OCI-LY3 (cell line): ENCODE measurements at regions not wholly inside any gene's neighbourhood (a gene's known extent, or its start where the extent isn't known, plus 50 kb on each side); places are given as distances from the start of the nearest gene placed in this dataset.

Source experiments
- H2AFZ ChIP-seq: fragments of 200-600, 300-600 bp; shearing (Covaris generic); 2 replicates; pipeline ENCODE4 v1.6.0; 2014; ENCODE audit warnings: antibody characterized with exemption, low read depth, low read length
- H3K27ac ChIP-seq: fragments of 200-600, 300-600 bp; sonication (generic); 2 replicates; pipeline ENCODE4 v1.5.1; 2014; ENCODE audit warnings: mild to moderate bottlenecking, low read length, moderate library complexity, mixed read lengths
- H3K27me3 ChIP-seq: fragments of 200-600, 300-600 bp; sonication (generic); 2 replicates; pipeline ENCODE4 v1.6.1; 2014; ENCODE audit warnings: low read depth, low read length, mixed read lengths
- H3K36me3 ChIP-seq: fragments of 200-600, 300-600 bp; sonication (generic); replicated peaks from 2 replicates; pipeline ENCODE3; 2014; ENCODE audit warnings: low read depth, low read length, mixed read lengths
- H3K4me1 ChIP-seq: fragments of 300-600, 200-600 bp; sonication (generic); 2 replicates; pipeline ENCODE4 v1.6.1; 2014; ENCODE audit warnings: low read length, mixed read lengths
- H3K4me2 ChIP-seq: fragments of 200-600, 300-600 bp; sonication (generic); 2 replicates; pipeline ENCODE4 v1.6.1; 2014; ENCODE audit warnings: low read length, mixed read lengths
- H3K4me3 ChIP-seq: fragments of 300-600, 200-600 bp; sonication (generic); 2 replicates; pipeline ENCODE4 v1.5.1; 2014; ENCODE audit warnings: antibody characterized with exemption, mild to moderate bottlenecking, low read length, moderate library complexity
- H3K79me2 ChIP-seq: fragments of 300-600, 200-600 bp; shearing (Covaris generic); 2 replicates; pipeline ENCODE4 v1.6.1; 2014; ENCODE audit warnings: mild to moderate bottlenecking, low read length, mixed read lengths
- H3K9ac ChIP-seq: fragments of 300-600, 200-600 bp; shearing (Covaris generic); 2 replicates; pipeline ENCODE4 v1.6.0; 2014; ENCODE audit warnings: mild to moderate bottlenecking, low read length, moderate library complexity
- H3K9me3 ChIP-seq: fragments of 200-600, 300-600 bp; shearing (Covaris generic); 2 replicates; pipeline ENCODE4 v1.6.1; 2014; ENCODE audit warnings: low read length, mixed read lengths; ENCODE audit not compliant: insufficient read depth
- H4K20me1 ChIP-seq: fragments of 200-600, 300-600 bp; sonication (generic); 2 replicates; pipeline ENCODE4 v1.6.1; 2016; ENCODE audit warnings: low read length, mixed read lengths; ENCODE audit not compliant: insufficient read depth
- EZH2phosphoT487 ChIP-seq: fragments of 200-600 bp; shearing (Covaris generic); IDR thresholded peaks from 2 replicates; pipeline ENCODE4 v1.6.1; 2018; ENCODE audit warnings: antibody characterized with exemption, mixed run types, low read depth
- TF ChIP-seq, protein P1 (sequence below): fragments of 200-600, 300-600 bp; sonication (generic); IDR thresholded peaks from 2 replicates; pipeline ENCODE4 v1.5.1; 2014; ENCODE audit warnings: antibody characterized with exemption, low read length, low read depth

DNA sequence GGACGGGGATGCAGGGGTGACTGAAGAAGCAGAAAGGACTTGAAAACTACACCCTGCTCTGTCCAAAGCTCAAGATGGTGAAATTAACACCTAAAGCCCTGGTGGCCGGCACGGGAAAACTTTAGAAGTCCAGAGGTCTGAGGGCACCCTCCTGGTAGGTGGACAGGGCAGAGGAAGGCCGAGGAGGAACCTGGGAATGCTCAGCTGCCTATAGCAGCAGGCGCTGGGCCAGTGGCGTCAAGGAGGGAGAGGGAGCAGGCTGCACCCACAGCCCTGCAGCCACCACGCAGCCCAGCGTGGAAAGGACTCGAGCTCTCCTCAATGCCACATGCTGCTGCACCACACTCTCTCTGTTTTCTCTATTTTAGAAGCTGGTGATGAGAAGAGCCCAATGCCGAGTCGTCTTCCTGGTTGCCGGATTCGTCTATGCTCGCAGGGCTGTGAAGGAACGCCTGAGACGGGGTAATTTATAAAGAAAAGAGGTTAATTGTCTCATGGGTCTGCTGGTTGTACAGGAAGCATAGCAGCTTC, 248.3 kb upstream of the AFDN start:
- no peak overlapping the region for H3K4me2 ChIP-seq
- H2AFZ ChIP-seq, result no peak overlapping the region

DNA sequence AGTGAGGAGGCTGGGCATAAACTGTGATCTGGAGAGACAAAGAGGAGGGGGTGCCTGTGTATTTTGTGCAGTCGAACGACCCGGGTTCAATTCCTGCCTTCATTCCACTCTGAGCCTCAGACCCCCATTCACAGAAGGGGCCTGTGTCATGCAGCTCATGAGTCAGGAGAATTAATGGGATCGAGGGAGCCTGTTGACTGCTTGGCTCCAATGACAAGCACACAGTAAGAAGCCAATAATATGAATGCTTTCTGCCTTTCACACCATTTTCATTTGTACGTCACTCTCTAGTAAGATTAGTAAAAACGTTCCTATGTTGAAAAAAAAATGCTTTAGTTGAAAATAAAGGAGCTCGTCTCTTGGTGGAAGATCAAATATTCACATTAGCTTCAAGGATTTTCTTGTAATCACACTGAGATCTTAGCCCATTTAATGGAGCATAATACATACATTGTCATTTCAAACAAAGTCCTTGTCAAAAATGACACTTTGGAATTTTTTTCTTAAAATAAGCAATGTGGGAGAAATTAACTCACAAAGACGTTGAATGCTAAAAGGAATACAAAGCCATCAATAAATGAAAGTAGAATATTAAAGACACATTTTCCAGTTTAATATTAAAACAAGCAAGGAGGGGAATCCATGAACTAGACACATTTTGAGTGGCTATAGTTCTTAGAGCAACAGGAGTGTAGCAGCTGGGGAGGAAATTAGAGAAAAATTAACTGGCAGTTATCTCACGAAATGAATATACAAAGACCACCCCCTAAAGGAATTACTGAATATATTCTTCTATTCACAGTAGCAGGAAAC, 246.7 kb upstream of the AFDN start:
- H3K79me2 ChIP-seq, result no peaks in the 10 kb centered on the region
- no peaks in the 10 kb centered on the region for H3K4me1 ChIP-seq
- H3K4me3 ChIP-seq, result no peak overlapping the region
- H3K36me3 ChIP-seq, result no peaks in the 10 kb centered on the region
- H4K20me1 ChIP-seq, result no peaks in the 10 kb centered on the region
- H2AFZ ChIP-seq, result no peak overlapping the region
- no peaks in the 10 kb centered on the region for H3K9me3 ChIP-seq
- no peak overlapping the region for H3K4me2 ChIP-seq
- no peak overlapping the region for H3K27ac ChIP-seq
- no peak overlapping the region for H3K9ac ChIP-seq
- TF ChIP-seq, protein P1, sequence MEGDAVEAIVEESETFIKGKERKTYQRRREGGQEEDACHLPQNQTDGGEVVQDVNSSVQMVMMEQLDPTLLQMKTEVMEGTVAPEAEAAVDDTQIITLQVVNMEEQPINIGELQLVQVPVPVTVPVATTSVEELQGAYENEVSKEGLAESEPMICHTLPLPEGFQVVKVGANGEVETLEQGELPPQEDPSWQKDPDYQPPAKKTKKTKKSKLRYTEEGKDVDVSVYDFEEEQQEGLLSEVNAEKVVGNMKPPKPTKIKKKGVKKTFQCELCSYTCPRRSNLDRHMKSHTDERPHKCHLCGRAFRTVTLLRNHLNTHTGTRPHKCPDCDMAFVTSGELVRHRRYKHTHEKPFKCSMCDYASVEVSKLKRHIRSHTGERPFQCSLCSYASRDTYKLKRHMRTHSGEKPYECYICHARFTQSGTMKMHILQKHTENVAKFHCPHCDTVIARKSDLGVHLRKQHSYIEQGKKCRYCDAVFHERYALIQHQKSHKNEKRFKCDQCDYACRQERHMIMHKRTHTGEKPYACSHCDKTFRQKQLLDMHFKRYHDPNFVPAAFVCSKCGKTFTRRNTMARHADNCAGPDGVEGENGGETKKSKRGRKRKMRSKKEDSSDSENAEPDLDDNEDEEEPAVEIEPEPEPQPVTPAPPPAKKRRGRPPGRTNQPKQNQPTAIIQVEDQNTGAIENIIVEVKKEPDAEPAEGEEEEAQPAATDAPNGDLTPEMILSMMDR, result no peak
- no peak for TF ChIP-seq EZH2phosphoT487
- peaks cover under 1% of the 10 kb centered on the region; the same call in 1 of the 2 replicates for H3K27me3 ChIP-seq

More for the DNA sequence above, 248.3 kb upstream of the AFDN start:
- Histone ChIP-seq H3K4me1 (peaks cover 2% of the 10 kb centered on the region; the same call in 1 of the 2 replicates), H3K27me3 (no peaks in the 10 kb centered on the region), H3K36me3 (no peaks in the 10 kb centered on the region), H3K9me3 (no peaks in the 10 kb centered on the region), H3K27ac (no peak overlapping the region), H3K9ac (no peak overlapping the region), H3K4me3 (no peak overlapping the region), H3K79me2 (no peaks in the 10 kb centered on the region), H4K20me1 (no peaks in the 10 kb centered on the region)
- no peak for TF ChIP-seq EZH2phosphoT487
- TF ChIP-seq, protein P1, result no peak

DNA sequence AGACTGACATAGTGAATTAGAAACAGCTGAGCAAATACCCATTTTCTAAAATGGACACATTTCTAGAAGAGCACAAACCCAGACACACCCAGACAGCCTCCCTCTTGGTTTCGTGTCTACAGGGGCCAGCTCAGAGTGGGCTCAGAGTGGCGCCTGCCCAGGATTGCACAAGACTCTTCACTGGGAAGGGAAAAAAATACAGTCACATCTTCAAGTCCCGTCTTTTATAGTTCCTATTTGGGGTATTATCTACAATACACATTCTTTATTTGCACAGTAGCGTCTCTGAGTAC, 246.1 kb upstream of the AFDN start:
- H2AFZ ChIP-seq, result no peak overlapping the region
- H4K20me1 ChIP-seq, result no peaks in the 10 kb centered on the region
- H3K4me3 ChIP-seq, result no peak overlapping the region
- no peak overlapping the region for H3K27ac ChIP-seq
- peaks cover 6% of the 10 kb centered on the region; the same call in 1 of the 2 replicates for H3K27me3 ChIP-seq
- no peak overlapping the region for H3K4me2 ChIP-seq
- H3K36me3 ChIP-seq, result no peaks in the 10 kb centered on the region
- H3K4me1 ChIP-seq, result no peaks in the 10 kb centered on the region
- no peaks in the 10 kb centered on the region for H3K79me2 ChIP-seq
- H3K9ac ChIP-seq, result no peak overlapping the region
- H3K9me3 ChIP-seq, result no peaks in the 10 kb centered on the region
- TF ChIP-seq EZH2phosphoT487, result no peak
- TF ChIP-seq, protein P1, result no peak

GRCh38 chr6:167581637-167582036, 245.1 kb upstream of the AFDN start:
- no peak overlapping the region for H3K4me2 ChIP-seq
- H3K4me1 ChIP-seq, result no peaks in the 10 kb centered on the region
- no peak overlapping the region for H2AFZ ChIP-seq
- H3K36me3 ChIP-seq, result no peaks in the 10 kb centered on the region
- no peaks in the 10 kb centered on the region for H3K79me2 ChIP-seq
- H3K9me3 ChIP-seq, result no peaks in the 10 kb centered on the region
- TF ChIP-seq EZH2phosphoT487, result no peak
- TF ChIP-seq, protein P1, result no peak
- no peak overlapping the region for H3K4me3 ChIP-seq
- H3K9ac ChIP-seq, result no peak overlapping the region
- H4K20me1 ChIP-seq, result no peaks in the 10 kb centered on the region
- peaks cover 16% of the 10 kb centered on the region; the same call in 1 of the 2 replicates for H3K27me3 ChIP-seq
- H3K27ac ChIP-seq, result no peak overlapping the region
